HUES48 (cell line): ENCODE measurements at regions not wholly inside any gene's neighbourhood (a gene's known extent, or its start where the extent isn't known, plus 50 kb on each side); places are given as distances from the start of the nearest gene placed in this dataset.

Experiments
- H3K27ac ChIP-seq: one replicate; pipeline ENCODE4 v1.7.0; 2013; ENCODE audit warnings: low read depth, low read length, inconsistent platforms
- H3K27me3 ChIP-seq: 2 replicates; pipeline ENCODE4 v1.6.1; 2013; ENCODE audit warnings: mild to moderate bottlenecking, low read length; ENCODE audit not compliant: control insufficient read depth, insufficient read depth
- H3K36me3 ChIP-seq: 2 replicates; pipeline ENCODE4 v1.6.1; 2013; ENCODE audit warnings: low read length; ENCODE audit not compliant: control insufficient read depth, insufficient read depth
- H3K4me1 ChIP-seq: 2 replicates; pipeline ENCODE4 v1.6.1; 2013; ENCODE audit warnings: mild to moderate bottlenecking, low read length; ENCODE audit not compliant: control insufficient read depth, insufficient read depth
- H3K4me3 ChIP-seq: 2 replicates; pipeline ENCODE4 v1.5.1; 2013; ENCODE audit warnings: mild to moderate bottlenecking, low read depth, low read length
- H3K9ac ChIP-seq: 2 replicates; pipeline ENCODE4 v1.6.1; 2013; ENCODE audit warnings: mild to moderate bottlenecking, low read depth, low read length, moderate library complexity
- H3K9me3 ChIP-seq: 2 replicates; pipeline ENCODE4 v1.6.1; 2013; ENCODE audit warnings: low read length; ENCODE audit not compliant: control insufficient read depth, insufficient read depth

GRCh38 chr3:194275721-194276120 lies 75.4 kb downstream of the CPN2 start:
- Histone ChIP-seq H3K27ac (no peak overlapping the region), H3K9ac (no peak overlapping the region), H3K4me1 (peaks cover 15% of the 10 kb centered on the region)

GRCh38 chr3:194276768-194277103 lies 74.4 kb downstream of the CPN2 start:
- no peaks in the 10 kb centered on the region for H3K9me3 ChIP-seq
- H3K4me1 ChIP-seq = peaks cover 12% of the 10 kb centered on the region
- no peaks in the 10 kb centered on the region; the same call in 1 of the 2 replicates for H3K27me3 ChIP-seq
- H3K36me3 ChIP-seq = no peaks in the 10 kb centered on the region
- no peak overlapping the region for H3K27ac ChIP-seq
- H3K4me3 ChIP-seq = no peak overlapping the region
- no peak overlapping the region for H3K9ac ChIP-seq

More at GRCh38 chr3:194275721-194276120, 75.4 kb downstream of the CPN2 start:
- Histone ChIP-seq H3K9me3 (no peaks in the 10 kb centered on the region), H3K36me3 (no peaks in the 10 kb centered on the region), H3K4me3 (no peak overlapping the region), H3K27me3 (no peaks in the 10 kb centered on the region; the same call in 1 of the 2 replicates)

- Histone ChIP-seq H3K4me1 (peaks cover 12% of the 10 kb centered on the region), H3K27ac (no peak overlapping the region), H3K9ac (no peak overlapping the region), H3K4me3 (no peak overlapping the region), H3K9me3 (no peaks in the 10 kb centered on the region), H3K36me3 (no peaks in the 10 kb centered on the region), H3K27me3 (no peaks in the 10 kb centered on the region; the same call in 1 of the 2 replicates)
These were observed 73.9 kb downstream of the CPN2 start for GRCh38 chr3:194277104-194277785.

GRCh38 chr3:194277786-194278130 lies 73.4 kb downstream of the CPN2 start:
- Histone ChIP-seq H3K4me3 (no peak overlapping the region), H3K9me3 (no peaks in the 10 kb centered on the region), H3K36me3 (no peaks in the 10 kb centered on the region), H3K27me3 (no peaks in the 10 kb centered on the region; the same call in 1 of the 2 replicates), H3K4me1 (peaks cover 12% of the 10 kb centered on the region), H3K9ac (no peak overlapping the region), H3K27ac (no peak overlapping the region)

- Histone ChIP-seq H3K27me3 (no peaks in the 10 kb centered on the region; the same call in 1 of the 2 replicates), H3K4me1 (peaks cover 12% of the 10 kb centered on the region), H3K27ac (no peak overlapping the region), H3K4me3 (no peak overlapping the region), H3K9ac (no peak overlapping the region), H3K36me3 (no peaks in the 10 kb centered on the region), H3K9me3 (no peaks in the 10 kb centered on the region)
These were observed 72.8 kb downstream of the CPN2 start for GRCh38 chr3:194278186-194278845.

- no peak overlapping the region for H3K9ac ChIP-seq
- H3K9me3 ChIP-seq = no peaks in the 10 kb centered on the region
- H3K27me3 ChIP-seq = no peaks in the 10 kb centered on the region
- H3K4me3 ChIP-seq = no peak overlapping the region
- H3K4me1 ChIP-seq = peaks cover 12% of the 10 kb centered on the region
- H3K27ac ChIP-seq = no peak overlapping the region
- no peaks in the 10 kb centered on the region for H3K36me3 ChIP-seq
These were observed 72.0 kb downstream of the CPN2 start for GRCh38 chr3:194279101-194279500.

GRCh38 chr3:194279701-194280360 lies 71.3 kb downstream of the CPN2 start:
- H3K9ac ChIP-seq = no peak overlapping the region
- no peaks in the 10 kb centered on the region for H3K27me3 ChIP-seq
- H3K9me3 ChIP-seq = no peaks in the 10 kb centered on the region
- no peak overlapping the region for H3K4me3 ChIP-seq
- H3K4me1 ChIP-seq = peaks cover 12% of the 10 kb centered on the region
- H3K36me3 ChIP-seq = no peaks in the 10 kb centered on the region
- H3K27ac ChIP-seq = no peak overlapping the region

GRCh38 chr3:194280777-194281176 lies 70.4 kb downstream of the CPN2 start:
- no peak overlapping the region for H3K9ac ChIP-seq
- no peaks in the 10 kb centered on the region for H3K9me3 ChIP-seq
- no peak overlapping the region for H3K27ac ChIP-seq
- H3K27me3 ChIP-seq = peaks cover 3% of the 10 kb centered on the region; the same call in 1 of the 2 replicates
- H3K4me3 ChIP-seq = no peak overlapping the region
- H3K4me1 ChIP-seq = peaks cover 17% of the 10 kb centered on the region
- no peaks in the 10 kb centered on the region for H3K36me3 ChIP-seq

- Histone ChIP-seq H3K9me3 (no peaks in the 10 kb centered on the region), H3K4me1 (peaks cover 22% of the 10 kb centered on the region), H3K9ac (no peak overlapping the region), H3K36me3 (no peaks in the 10 kb centered on the region), H3K4me3 (no peak overlapping the region), H3K27me3 (peaks cover 3% of the 10 kb centered on the region; the same call in 1 of the 2 replicates), H3K27ac (no peak overlapping the region)
These were observed 69.8 kb downstream of the CPN2 start for GRCh38 chr3:194281306-194281705.

GRCh38 chr3:194281766-194282165 lies 69.4 kb downstream of the CPN2 start:
- Histone ChIP-seq H3K27ac (no peak overlapping the region), H3K9ac (no peak overlapping the region), H3K9me3 (no peaks in the 10 kb centered on the region), H3K27me3 (peaks cover 3% of the 10 kb centered on the region; the same call in 1 of the 2 replicates), H3K4me3 (no peak overlapping the region), H3K36me3 (no peaks in the 10 kb centered on the region), H3K4me1 (peaks cover 26% of the 10 kb centered on the region)
